ENCODE measurements at regions not wholly inside any gene's neighbourhood (a gene's known extent, or its start where the extent isn't known, plus 50 kb on each side); places are given as distances from the start of the nearest gene placed in this dataset.
"Not testable (repeated sequence)": the region's sequence is repeated elsewhere in the genome, so short reads cannot be mapped to it uniquely, and the experiment has no call there.

DNA sequence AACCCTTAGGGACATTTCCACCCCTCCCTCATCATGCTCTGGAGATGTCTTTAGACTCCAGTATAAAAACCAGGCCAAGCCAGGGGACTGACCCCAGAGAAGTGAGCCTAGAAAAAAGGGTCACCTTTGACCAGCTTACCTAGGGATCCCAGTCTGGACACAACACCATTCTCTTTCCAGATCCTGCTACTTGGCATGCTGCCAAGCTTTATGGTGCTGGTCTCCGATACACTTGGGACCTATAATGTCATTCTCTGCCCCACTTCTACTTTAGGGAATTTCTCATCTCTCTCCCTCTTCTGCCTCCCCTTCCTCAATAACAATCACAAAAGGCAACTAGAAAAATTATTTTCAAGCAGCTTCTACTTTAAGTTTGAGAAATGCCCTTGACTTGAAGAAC, 124.4 kb downstream of the LRRN1 start:
- no peak overlapping the region for H3K27ac ChIP-seq
- ATAC-seq: no peak

GRCh38 chr3:3927198-3927597, 128.0 kb downstream of the LRRN1 start:
- 76 to 86% (median 77%) methylated on average over 1 of the region's 1 CpG for WGBS, 3 donors
- Histone ChIP-seq H3K36me3 (ENCODE audit: insufficient read depth in 1 of 2, low read depth in 1 of 2) (no peaks in the 10 kb centered on the region), H3K27ac (no peak overlapping the region), H3K4me3 (no peak overlapping the region), H3K9me3 (peaks cover 14% of the 10 kb centered on the region), H3K27me3 (ENCODE audit: insufficient read depth in 3 of 3, low read length in 2 of 3) (no peaks in the 10 kb centered on the region), H3K4me1 (no peaks in the 10 kb centered on the region)
- intact Hi-C loops (cut with DNase I): no loop called here
- TF ChIP-seq, protein P1, sequence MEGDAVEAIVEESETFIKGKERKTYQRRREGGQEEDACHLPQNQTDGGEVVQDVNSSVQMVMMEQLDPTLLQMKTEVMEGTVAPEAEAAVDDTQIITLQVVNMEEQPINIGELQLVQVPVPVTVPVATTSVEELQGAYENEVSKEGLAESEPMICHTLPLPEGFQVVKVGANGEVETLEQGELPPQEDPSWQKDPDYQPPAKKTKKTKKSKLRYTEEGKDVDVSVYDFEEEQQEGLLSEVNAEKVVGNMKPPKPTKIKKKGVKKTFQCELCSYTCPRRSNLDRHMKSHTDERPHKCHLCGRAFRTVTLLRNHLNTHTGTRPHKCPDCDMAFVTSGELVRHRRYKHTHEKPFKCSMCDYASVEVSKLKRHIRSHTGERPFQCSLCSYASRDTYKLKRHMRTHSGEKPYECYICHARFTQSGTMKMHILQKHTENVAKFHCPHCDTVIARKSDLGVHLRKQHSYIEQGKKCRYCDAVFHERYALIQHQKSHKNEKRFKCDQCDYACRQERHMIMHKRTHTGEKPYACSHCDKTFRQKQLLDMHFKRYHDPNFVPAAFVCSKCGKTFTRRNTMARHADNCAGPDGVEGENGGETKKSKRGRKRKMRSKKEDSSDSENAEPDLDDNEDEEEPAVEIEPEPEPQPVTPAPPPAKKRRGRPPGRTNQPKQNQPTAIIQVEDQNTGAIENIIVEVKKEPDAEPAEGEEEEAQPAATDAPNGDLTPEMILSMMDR (IDR thresholded peaks at IDR 0.05): no peak
- no peak for DNase-seq
- no peak for ATAC-seq

More for the DNA sequence above, 124.4 kb downstream of the LRRN1 start:
- Histone ChIP-seq H3K36me3 (ENCODE audit: insufficient read depth in 1 of 2, low read depth in 1 of 2) (no peaks in the 10 kb centered on the region), H3K9me3 (no peaks in the 10 kb centered on the region), H3K4me1 (no peaks in the 10 kb centered on the region), H3K4me3 (no peak overlapping the region), H3K27me3 (ENCODE audit: insufficient read depth in 3 of 3, low read length in 2 of 3) (no peaks in the 10 kb centered on the region)
- no peak for DNase-seq
- 88 to 92% (median 90%) methylated on average over 1 of the region's 1 CpG for WGBS, 3 donors
- TF ChIP-seq, protein P1 (IDR thresholded peaks at IDR 0.05): no peak
- intact Hi-C loops (cut with DNase I): no loop called here

GRCh38 chr3:3927965-3928364, 128.7 kb downstream of the LRRN1 start:
- TF ChIP-seq, protein P1 (IDR thresholded peaks at IDR 0.05): no peak
- WGBS, 3 donors: 81 to 82% (median 81%) methylated on average over 1 of the region's 1 CpG
- Histone ChIP-seq H3K27ac (no peak overlapping the region), H3K27me3 (ENCODE audit: insufficient read depth in 3 of 3, low read length in 2 of 3) (no peaks in the 10 kb centered on the region), H3K9me3 (peaks cover 14% of the 10 kb centered on the region), H3K4me3 (no peak overlapping the region), H3K4me1 (no peaks in the 10 kb centered on the region), H3K36me3 (ENCODE audit: insufficient read depth in 1 of 2, low read depth in 1 of 2) (no peaks in the 10 kb centered on the region)
- DNase-seq: no peak
- intact Hi-C loops (cut with DNase I): no loop called here
- no peak for ATAC-seq

GRCh38 chr3:3941380-3941779, 142.1 kb downstream of the LRRN1 start:
- H3K9me3 ChIP-seq; intact Hi-C loops (cut with DNase I); H3K36me3 ChIP-seq (ENCODE audit: insufficient read depth in 1 of 2, low read depth in 1 of 2); H3K4me1 ChIP-seq; H3K27ac ChIP-seq; ATAC-seq; H3K27me3 ChIP-seq (ENCODE audit: insufficient read depth in 3 of 3, low read length in 2 of 3); H3K4me3 ChIP-seq: not testable (repeated sequence)
- DNase-seq: peak in 1 of 2 donors; percentile 22
- WGBS, 3 donors: 73 to 84% (median 79%) methylated on average over 8 of the region's 8 CpGs

- Histone ChIP-seq H3K27me3 (ENCODE audit: insufficient read depth in 3 of 3, low read length in 2 of 3) (no peaks in the 10 kb centered on the region), H3K36me3 (ENCODE audit: insufficient read depth in 1 of 2, low read depth in 1 of 2) (no peaks in the 10 kb centered on the region), H3K9me3 (no peaks in the 10 kb centered on the region), H3K4me3 (no peak overlapping the region), H3K27ac (no peak overlapping the region), H3K4me1 (no peaks in the 10 kb centered on the region)
- TF ChIP-seq, protein P1 (IDR thresholded peaks at IDR 0.05): no peak
- DNase-seq (no peak), ATAC-seq (no peak)
- WGBS, 3 donors: 0 to 12% (median 10%) methylated on average over 1 of the region's 1 CpG
- intact Hi-C loops (cut with DNase I): no loop called here
These were observed 151.8 kb downstream of the LRRN1 start for GRCh38 chr3:3951071-3951470.
